NCI-H1930 (cell line): ENCODE measurements at regions not wholly inside any gene's neighbourhood (a gene's known extent, or its start where the extent isn't known, plus 50 kb on each side); places are given as distances from the start of the nearest gene placed in this dataset.

Source experiments
- DNase-seq, 2 experiments: peaks; one replicate each; lab custom pipeline; 2025; lab: John Stamatoyannopoulos, UW

- DNase-seq = no peak
Measured at GRCh38 chr3:135865085-135865484, 100.4 kb upstream of the PPP2R3A start.

- no peak for DNase-seq
Measured at GRCh38 chr3:135865553-135865952, 100.0 kb upstream of the PPP2R3A start.

- no peak for DNase-seq
Measured at GRCh38 chr3:135867911-135868310, 97.6 kb upstream of the PPP2R3A start.

- no peak for DNase-seq
Measured at GRCh38 chr3:135868801-135869200, 96.7 kb upstream of the PPP2R3A start.

- no peak for DNase-seq
Measured at GRCh38 chr3:135869439-135870105, 96.0 kb upstream of the PPP2R3A start.

GRCh38 chr3:135871311-135871710 lies 94.2 kb upstream of the PPP2R3A start:
- no peak for DNase-seq

GRCh38 chr3:135874035-135874434 lies 91.5 kb upstream of the PPP2R3A start:
- DNase-seq = no peak

GRCh38 chr3:135878501-135878900 lies 87.0 kb upstream of the PPP2R3A start:
- no peak for DNase-seq

GRCh38 chr3:135885885-135886284 lies 79.6 kb upstream of the PPP2R3A start:
- DNase-seq = no peak

- no peak for DNase-seq
Measured at GRCh38 chr3:135887220-135887619, 78.3 kb upstream of the PPP2R3A start.

- DNase-seq = no peak
Measured at GRCh38 chr3:135889443-135889842, 76.1 kb upstream of the PPP2R3A start.

GRCh38 chr3:135891121-135891520 lies 74.4 kb upstream of the PPP2R3A start:
- DNase-seq = no peak

- peak; percentile 67 to 74 for DNase-seq
Measured at GRCh38 chr3:135895106-135895733, 70.3 kb upstream of the PPP2R3A start.

- DNase-seq = no peak
Measured at GRCh38 chr3:135895734-135896121, 69.8 kb upstream of the PPP2R3A start.

- DNase-seq = no peak
Measured at GRCh38 chr3:135896613-135897012, 68.9 kb upstream of the PPP2R3A start.

GRCh38 chr3:135897715-135898114 lies 67.8 kb upstream of the PPP2R3A start:
- DNase-seq = no peak

- DNase-seq = no peak
Measured at GRCh38 chr3:135898774-135899173, 66.8 kb upstream of the PPP2R3A start.

- DNase-seq = no peak
Measured at GRCh38 chr3:135905058-135905724, 60.3 kb upstream of the PPP2R3A start.

GRCh38 chr3:135907422-135908165 lies 57.9 kb upstream of the PPP2R3A start:
- DNase-seq = no peak

GRCh38 chr3:135908225-135908624 lies 57.3 kb upstream of the PPP2R3A start:
- DNase-seq = no peak

- DNase-seq = no peak
Measured at GRCh38 chr3:135908737-135909136, 56.8 kb upstream of the PPP2R3A start.

- no peak for DNase-seq
Measured at GRCh38 chr3:135911110-135911509, 54.4 kb upstream of the PPP2R3A start.

- DNase-seq = no peak
Measured at GRCh38 chr3:135915206-135915605, 50.3 kb upstream of the PPP2R3A start.
